Endodermal cell (in vitro differentiated cells): ENCODE measurements at regions not wholly inside any gene's neighbourhood (a gene's known extent, or its start where the extent isn't known, plus 50 kb on each side); places are given as distances from the start of the nearest gene placed in this dataset.
"Not testable (repeated sequence)": the region's sequence is repeated elsewhere in the genome, so short reads cannot be mapped to it uniquely, and the experiment has no call there.

Experiments
- DNase-seq: peaks from one replicate; pipeline ENCODE4 v3.0.0-alpha.2; 2017
- H3K27ac ChIP-seq: 2 replicates; pipeline ENCODE4 v1.5.1; 2013; ENCODE audit warnings: mild to moderate bottlenecking, low read depth, low read length, moderate library complexity
- H3K27me3 ChIP-seq: 2 replicates; pipeline ENCODE4 v1.6.1; 2013; ENCODE audit warnings: mild to moderate bottlenecking, low read length, moderate library complexity; ENCODE audit not compliant: insufficient read depth, control insufficient read depth, poor library complexity, severe bottlenecking
- H3K36me3 ChIP-seq: 2 replicates; pipeline ENCODE4 v1.7.0; 2013; ENCODE audit warnings: mild to moderate bottlenecking, low read length, moderate library complexity; ENCODE audit not compliant: control insufficient read depth, insufficient read depth
- H3K4me1 ChIP-seq: one replicate; pipeline ENCODE4 v1.7.0; 2013; ENCODE audit warnings: low read length; ENCODE audit not compliant: control insufficient read depth, insufficient read depth
- H3K4me3 ChIP-seq: 2 replicates; pipeline ENCODE4 v1.5.1; 2013; ENCODE audit warnings: mild to moderate bottlenecking, low read length, moderate library complexity
- H3K9ac ChIP-seq: 2 replicates; pipeline ENCODE4 v1.6.1; 2013; ENCODE audit warnings: mild to moderate bottlenecking, low read length, moderate library complexity; ENCODE audit not compliant: poor library complexity, severe bottlenecking; ENCODE audit errors: extremely low read depth
- H3K9me3 ChIP-seq: 2 replicates; pipeline ENCODE4 v1.6.1; 2013; ENCODE audit warnings: mild to moderate bottlenecking, low read length, moderate library complexity; ENCODE audit not compliant: control insufficient read depth
- H3K27ac Mint-ChIP-seq: 2 replicates; pipeline ENCODE4 v1.8.0; 2020; ENCODE audit warnings: mixed read lengths
- H3K27me3 Mint-ChIP-seq: 2 replicates; pipeline ENCODE4 v1.8.0; 2021; ENCODE audit warnings: mild to moderate bottlenecking, mixed read lengths; ENCODE audit not compliant: insufficient read depth
- H3K36me3 Mint-ChIP-seq: 2 replicates; pipeline ENCODE4 v1.8.0; 2020; ENCODE audit warnings: low read depth, mixed read lengths
- H3K4me1 Mint-ChIP-seq: 2 replicates; pipeline ENCODE4 v1.8.0; 2020; ENCODE audit warnings: mixed read lengths
- H3K4me3 Mint-ChIP-seq: 2 replicates; pipeline ENCODE4 v1.8.0; 2020; ENCODE audit warnings: mild to moderate bottlenecking, moderate library complexity, mixed read lengths
- H3K9me3 Mint-ChIP-seq: 2 replicates; pipeline ENCODE4 v1.8.0; 2020; ENCODE audit warnings: mild to moderate bottlenecking, mixed read lengths
- WGBS, 2 experiments: methylation state at CpG; one replicate each; pipeline versions ENCODE4 v1.1.5 to v1.1.7; 2013; ENCODE audit warnings: missing lambda C conversion rate in 2 of 2, mixed read lengths in 1 of 2; ENCODE audit not compliant: insufficient coverage in 1 of 2, insufficient read length in 1 of 2; 5-methylcytosine and 5-hydroxymethylcytosine counted together
- TF ChIP-seq, protein P1 (sequence below): fragments of 200-600 bp; sonication (generic); conservative IDR thresholded peaks from 2 replicates; pipeline ENCODE4 v1.5.0; 2021; ENCODE audit warnings: antibody characterized with exemption, mild to moderate bottlenecking

DNA sequence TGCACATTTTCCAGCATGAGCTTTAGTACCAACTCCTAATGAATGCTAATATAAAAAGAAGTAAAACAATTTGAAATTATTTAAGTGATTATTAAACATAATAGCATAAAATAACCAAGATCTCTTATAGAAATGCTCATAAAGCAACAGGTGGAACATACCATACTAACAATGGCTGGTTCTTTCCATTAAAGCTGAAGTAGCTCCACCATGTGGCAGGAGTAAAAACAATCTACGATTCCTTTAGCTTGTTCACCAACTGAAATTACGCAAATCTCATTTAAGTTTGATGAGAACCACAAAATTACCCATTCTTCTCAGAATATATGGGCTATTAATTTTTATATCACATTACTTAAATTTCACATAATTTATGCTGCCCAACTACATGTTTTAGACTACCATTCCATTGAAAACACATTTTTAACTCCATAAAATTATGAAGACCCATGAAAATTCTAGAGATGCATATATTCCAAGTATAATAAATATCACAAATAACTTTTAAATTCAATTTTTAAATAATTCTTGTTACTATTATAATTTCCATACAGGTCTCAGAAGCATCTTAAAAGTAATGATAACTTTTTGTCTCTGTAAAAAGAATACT lies 213.6 kb downstream of the DAD1 start:
- Histone ChIP-seq H3K36me3 (no peaks in the 10 kb centered on the region), H3K4me1 (peaks cover 6% of the 10 kb centered on the region), H3K27ac (no peak overlapping the region), H3K9ac (no peak overlapping the region), H3K9me3 (no peaks in the 10 kb centered on the region), H3K27me3 (no peaks in the 10 kb centered on the region), H3K4me3 (no peak overlapping the region)
- Mint-ChIP-seq H3K4me3 (no peak overlapping the region), H3K4me1 (peaks cover 31% of the 10 kb centered on the region), H3K27ac (no peak overlapping the region), H3K27me3 (no peaks in the 10 kb centered on the region), H3K36me3 (no peaks in the 10 kb centered on the region), H3K9me3 (no peaks in the 10 kb centered on the region)
- no peak for DNase-seq
- TF ChIP-seq, protein P1, sequence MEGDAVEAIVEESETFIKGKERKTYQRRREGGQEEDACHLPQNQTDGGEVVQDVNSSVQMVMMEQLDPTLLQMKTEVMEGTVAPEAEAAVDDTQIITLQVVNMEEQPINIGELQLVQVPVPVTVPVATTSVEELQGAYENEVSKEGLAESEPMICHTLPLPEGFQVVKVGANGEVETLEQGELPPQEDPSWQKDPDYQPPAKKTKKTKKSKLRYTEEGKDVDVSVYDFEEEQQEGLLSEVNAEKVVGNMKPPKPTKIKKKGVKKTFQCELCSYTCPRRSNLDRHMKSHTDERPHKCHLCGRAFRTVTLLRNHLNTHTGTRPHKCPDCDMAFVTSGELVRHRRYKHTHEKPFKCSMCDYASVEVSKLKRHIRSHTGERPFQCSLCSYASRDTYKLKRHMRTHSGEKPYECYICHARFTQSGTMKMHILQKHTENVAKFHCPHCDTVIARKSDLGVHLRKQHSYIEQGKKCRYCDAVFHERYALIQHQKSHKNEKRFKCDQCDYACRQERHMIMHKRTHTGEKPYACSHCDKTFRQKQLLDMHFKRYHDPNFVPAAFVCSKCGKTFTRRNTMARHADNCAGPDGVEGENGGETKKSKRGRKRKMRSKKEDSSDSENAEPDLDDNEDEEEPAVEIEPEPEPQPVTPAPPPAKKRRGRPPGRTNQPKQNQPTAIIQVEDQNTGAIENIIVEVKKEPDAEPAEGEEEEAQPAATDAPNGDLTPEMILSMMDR: peak; percentile 88
- WGBS, 2 experiments: 0 to 18% methylated on average over 2 of the region's 2 CpGs

DNA sequence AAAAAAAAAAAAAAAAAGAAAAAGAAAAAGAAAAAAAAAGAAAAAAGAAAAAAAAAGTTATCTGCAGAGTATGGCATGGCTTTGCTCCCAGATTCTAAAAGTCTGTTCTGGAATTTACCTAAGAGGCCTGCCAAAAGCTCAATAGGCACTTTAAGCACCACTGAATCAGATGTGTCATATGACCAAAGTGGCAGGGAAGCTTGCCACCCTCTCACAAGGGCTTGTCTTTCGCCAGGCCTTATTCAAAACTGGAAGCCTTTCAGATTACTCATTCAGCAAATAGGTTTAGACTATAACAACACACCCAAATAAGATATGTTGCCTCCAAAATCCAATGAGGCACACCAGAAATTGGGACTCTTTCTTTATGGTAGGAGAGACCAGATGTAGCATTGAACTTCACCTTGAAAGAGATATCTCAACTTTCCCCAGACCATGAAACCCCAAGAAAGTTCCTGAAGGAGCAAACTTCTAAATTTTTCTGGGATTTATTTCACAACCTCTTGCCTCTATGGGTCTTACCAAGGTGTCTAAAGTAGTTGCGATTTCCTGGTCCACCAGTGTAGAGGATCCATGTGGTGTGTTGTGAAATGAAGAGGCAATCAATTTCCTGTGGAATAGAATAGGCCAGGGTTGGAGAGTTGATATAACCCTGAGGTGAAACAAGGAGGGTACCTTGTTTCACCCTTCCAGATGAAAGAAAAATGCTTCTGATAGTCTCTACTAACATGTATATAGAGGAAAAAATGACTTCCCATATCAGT lies 218.8 kb downstream of the DAD1 start:
- Histone ChIP-seq H3K9me3 (peaks cover 6% of the 10 kb centered on the region), H3K4me3 (no peak overlapping the region), H3K27ac (no peak overlapping the region), H3K27me3 (no peaks in the 10 kb centered on the region), H3K36me3 (no peaks in the 10 kb centered on the region), H3K4me1 (no peaks in the 10 kb centered on the region), H3K9ac (no peak overlapping the region)
- Mint-ChIP-seq H3K9me3 (peaks cover 22% of the 10 kb centered on the region), H3K27me3 (peaks cover 1% of the 10 kb centered on the region), H3K36me3 (peaks cover 2% of the 10 kb centered on the region), H3K4me3 (no peak overlapping the region), H3K4me1 (no peaks in the 10 kb centered on the region), H3K27ac (no peak overlapping the region)
- 94% methylated on average over 2 of the region's 2 CpGs; no CpG with 5 or more reads in 1 of the 2 experiments for WGBS, 2 experiments
- TF ChIP-seq, protein P1: no peak
- DNase-seq: no peak

DNA sequence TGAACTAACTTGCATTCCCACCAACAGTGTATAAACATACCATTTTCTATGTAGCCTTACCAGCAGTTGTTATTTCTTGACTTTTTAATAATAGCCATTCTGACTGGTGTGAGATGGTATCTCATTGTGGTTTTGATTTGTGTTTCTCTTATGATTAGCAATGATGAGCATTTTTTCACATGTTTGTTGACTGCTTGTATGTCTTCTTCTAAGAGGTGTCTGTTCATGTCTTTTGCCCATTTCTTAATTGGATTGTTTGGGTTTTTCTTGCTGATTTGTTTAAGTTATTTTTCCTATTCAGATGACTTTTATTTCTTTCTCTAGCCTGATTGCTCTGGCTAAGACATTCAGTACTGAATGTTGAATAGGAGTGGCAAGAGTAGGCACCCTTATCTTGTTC lies 230.3 kb downstream of the DAD1 start:
- H3K4me3 Mint-ChIP-seq: no peak overlapping the region
- Histone ChIP-seq H3K27ac (no peak overlapping the region), H3K9ac (no peak overlapping the region)

DNA sequence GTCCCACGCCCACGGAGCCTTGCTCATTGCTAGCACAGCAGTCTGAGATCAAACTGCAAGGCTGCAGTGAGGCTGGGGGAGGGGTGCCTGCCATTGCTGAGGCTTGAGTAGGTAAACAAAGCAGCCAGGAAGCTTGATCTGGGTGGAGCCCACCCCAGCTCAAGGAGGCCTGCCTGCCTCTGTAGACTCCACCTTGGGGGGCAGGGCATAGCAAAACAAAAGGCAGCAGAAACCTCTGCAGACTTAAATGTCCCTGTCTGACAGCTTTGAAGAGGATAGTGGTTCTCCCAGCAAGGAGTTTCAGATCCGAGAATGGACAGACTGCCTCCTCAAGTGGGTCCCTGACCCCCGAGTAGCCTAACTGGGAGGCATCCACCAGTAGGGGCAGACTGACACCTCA lies 239.7 kb downstream of the DAD1 start:
- H3K36me3 Mint-ChIP-seq, H3K9ac ChIP-seq, H3K36me3 ChIP-seq, H3K4me3 Mint-ChIP-seq, H3K4me1 ChIP-seq, H3K4me3 ChIP-seq, H3K27me3 ChIP-seq, H3K4me1 Mint-ChIP-seq, H3K27ac Mint-ChIP-seq, H3K27ac ChIP-seq, H3K27me3 Mint-ChIP-seq: not testable (repeated sequence)
- DNase-seq: peak; percentile 53
- H3K9me3 Mint-ChIP-seq: peaks cover 70% of the 10 kb centered on the region
- WGBS, 2 experiments: 70 to 83% methylated on average over 2 to 4 of the region's 4 CpGs
- peaks cover 27% of the 10 kb centered on the region for H3K9me3 ChIP-seq

More for the DNA sequence above, 230.3 kb downstream of the DAD1 start:
- no peaks in the 10 kb centered on the region for H3K36me3 ChIP-seq
- H3K4me1 Mint-ChIP-seq: no peaks in the 10 kb centered on the region
- H3K27me3 ChIP-seq: no peaks in the 10 kb centered on the region
- peaks cover 6% of the 10 kb centered on the region for H3K9me3 ChIP-seq
- H3K4me1 ChIP-seq: no peaks in the 10 kb centered on the region
- peaks cover 1% of the 10 kb centered on the region for H3K27me3 Mint-ChIP-seq
- no peak overlapping the region for H3K4me3 ChIP-seq
- no peak for DNase-seq
- no peaks in the 10 kb centered on the region for H3K36me3 Mint-ChIP-seq
- TF ChIP-seq, protein P1: no peak
- H3K27ac Mint-ChIP-seq: no peak overlapping the region
- H3K9me3 Mint-ChIP-seq: peaks cover 8% of the 10 kb centered on the region
